Endodermal cell (in vitro differentiated cells): ENCODE measurements at regions not wholly inside any gene's neighbourhood (a gene's known extent, or its start where the extent isn't known, plus 50 kb on each side); places are given as distances from the start of the nearest gene placed in this dataset.

ENCODE experiments used
- DNase-seq: peaks from one replicate; pipeline ENCODE4 v3.0.0-alpha.2; 2017
- H3K27ac ChIP-seq: 2 replicates; pipeline ENCODE4 v1.5.1; 2013; ENCODE audit warnings: mild to moderate bottlenecking, low read depth, low read length, moderate library complexity
- H3K27me3 ChIP-seq: 2 replicates; pipeline ENCODE4 v1.6.1; 2013; ENCODE audit warnings: mild to moderate bottlenecking, low read length, moderate library complexity; ENCODE audit not compliant: insufficient read depth, control insufficient read depth, poor library complexity, severe bottlenecking
- H3K36me3 ChIP-seq: 2 replicates; pipeline ENCODE4 v1.7.0; 2013; ENCODE audit warnings: mild to moderate bottlenecking, low read length, moderate library complexity; ENCODE audit not compliant: control insufficient read depth, insufficient read depth
- H3K4me1 ChIP-seq: one replicate; pipeline ENCODE4 v1.7.0; 2013; ENCODE audit warnings: low read length; ENCODE audit not compliant: control insufficient read depth, insufficient read depth
- H3K4me3 ChIP-seq: 2 replicates; pipeline ENCODE4 v1.5.1; 2013; ENCODE audit warnings: mild to moderate bottlenecking, low read length, moderate library complexity
- H3K9ac ChIP-seq: 2 replicates; pipeline ENCODE4 v1.6.1; 2013; ENCODE audit warnings: mild to moderate bottlenecking, low read length, moderate library complexity; ENCODE audit not compliant: poor library complexity, severe bottlenecking; ENCODE audit errors: extremely low read depth
- H3K9me3 ChIP-seq: 2 replicates; pipeline ENCODE4 v1.6.1; 2013; ENCODE audit warnings: mild to moderate bottlenecking, low read length, moderate library complexity; ENCODE audit not compliant: control insufficient read depth
- H3K27ac Mint-ChIP-seq: 2 replicates; pipeline ENCODE4 v1.8.0; 2020; ENCODE audit warnings: mixed read lengths
- H3K27me3 Mint-ChIP-seq: 2 replicates; pipeline ENCODE4 v1.8.0; 2021; ENCODE audit warnings: mild to moderate bottlenecking, mixed read lengths; ENCODE audit not compliant: insufficient read depth
- H3K36me3 Mint-ChIP-seq: 2 replicates; pipeline ENCODE4 v1.8.0; 2020; ENCODE audit warnings: low read depth, mixed read lengths
- H3K4me1 Mint-ChIP-seq: 2 replicates; pipeline ENCODE4 v1.8.0; 2020; ENCODE audit warnings: mixed read lengths
- H3K4me3 Mint-ChIP-seq: 2 replicates; pipeline ENCODE4 v1.8.0; 2020; ENCODE audit warnings: mild to moderate bottlenecking, moderate library complexity, mixed read lengths
- H3K9me3 Mint-ChIP-seq: 2 replicates; pipeline ENCODE4 v1.8.0; 2020; ENCODE audit warnings: mild to moderate bottlenecking, mixed read lengths
- WGBS, 2 experiments: methylation state at CpG; one replicate each; pipeline versions ENCODE4 v1.1.5 to v1.1.7; 2013; ENCODE audit warnings: missing lambda C conversion rate in 2 of 2, mixed read lengths in 1 of 2; ENCODE audit not compliant: insufficient coverage in 1 of 2, insufficient read length in 1 of 2; 5-methylcytosine and 5-hydroxymethylcytosine counted together
- TF ChIP-seq, protein P1 (sequence below): fragments of 200-600 bp; sonication (generic); conservative IDR thresholded peaks from 2 replicates; pipeline ENCODE4 v1.5.0; 2021; ENCODE audit warnings: antibody characterized with exemption, mild to moderate bottlenecking

DNA sequence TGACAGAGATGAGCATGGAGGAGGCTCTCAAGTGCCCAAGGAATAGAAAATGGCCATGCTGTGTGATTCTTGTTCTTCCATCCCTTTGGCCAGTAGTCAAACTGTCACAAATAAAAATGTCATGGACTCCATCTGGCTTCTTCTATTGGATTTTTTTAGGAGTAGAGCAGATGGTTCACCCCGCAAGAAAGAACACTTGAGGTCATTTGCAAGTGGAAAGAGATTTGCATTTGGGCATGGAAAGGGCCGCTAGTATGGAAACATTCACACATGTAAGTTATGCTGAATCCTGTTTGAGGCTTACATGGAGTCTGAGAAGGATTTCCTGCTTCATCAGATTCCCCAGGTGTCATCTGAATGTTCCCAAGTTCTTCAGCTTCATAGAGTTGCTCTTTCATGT lies 53.1 kb upstream of the CFAP161 start:
- TF ChIP-seq, protein P1, sequence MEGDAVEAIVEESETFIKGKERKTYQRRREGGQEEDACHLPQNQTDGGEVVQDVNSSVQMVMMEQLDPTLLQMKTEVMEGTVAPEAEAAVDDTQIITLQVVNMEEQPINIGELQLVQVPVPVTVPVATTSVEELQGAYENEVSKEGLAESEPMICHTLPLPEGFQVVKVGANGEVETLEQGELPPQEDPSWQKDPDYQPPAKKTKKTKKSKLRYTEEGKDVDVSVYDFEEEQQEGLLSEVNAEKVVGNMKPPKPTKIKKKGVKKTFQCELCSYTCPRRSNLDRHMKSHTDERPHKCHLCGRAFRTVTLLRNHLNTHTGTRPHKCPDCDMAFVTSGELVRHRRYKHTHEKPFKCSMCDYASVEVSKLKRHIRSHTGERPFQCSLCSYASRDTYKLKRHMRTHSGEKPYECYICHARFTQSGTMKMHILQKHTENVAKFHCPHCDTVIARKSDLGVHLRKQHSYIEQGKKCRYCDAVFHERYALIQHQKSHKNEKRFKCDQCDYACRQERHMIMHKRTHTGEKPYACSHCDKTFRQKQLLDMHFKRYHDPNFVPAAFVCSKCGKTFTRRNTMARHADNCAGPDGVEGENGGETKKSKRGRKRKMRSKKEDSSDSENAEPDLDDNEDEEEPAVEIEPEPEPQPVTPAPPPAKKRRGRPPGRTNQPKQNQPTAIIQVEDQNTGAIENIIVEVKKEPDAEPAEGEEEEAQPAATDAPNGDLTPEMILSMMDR: no peak

DNA sequence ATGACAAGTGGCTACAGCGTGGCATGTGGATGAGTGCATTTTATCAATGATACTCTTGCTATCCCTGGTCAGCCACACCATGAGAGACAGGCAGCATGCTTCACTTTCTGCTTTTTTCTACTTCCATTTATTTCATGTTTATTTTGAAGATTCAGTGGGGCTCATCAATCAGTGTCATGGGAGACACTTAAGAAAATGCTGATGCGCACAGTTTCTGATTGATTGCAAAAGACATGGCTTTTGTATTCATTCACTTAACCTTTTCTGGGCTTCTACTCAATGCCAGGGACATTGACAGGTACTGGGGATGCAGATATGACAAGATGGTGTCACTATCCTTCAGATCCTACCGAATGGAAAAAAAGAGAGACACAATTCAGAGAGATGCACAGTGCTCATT lies 50.9 kb upstream of the CFAP161 start:
- no peaks in the 10 kb centered on the region for H3K27me3 ChIP-seq
- no peaks in the 10 kb centered on the region for H3K9me3 ChIP-seq
- WGBS, 2 experiments: 86 to 97% methylated on average over 2 to 3 of the region's 3 CpGs
- Mint-ChIP-seq H3K4me1 (no peaks in the 10 kb centered on the region), H3K4me3 (no peak overlapping the region), H3K36me3 (no peaks in the 10 kb centered on the region), H3K27ac (no peak overlapping the region), H3K9me3 (no peaks in the 10 kb centered on the region), H3K27me3 (no peaks in the 10 kb centered on the region)
- H3K4me3 ChIP-seq: no peak overlapping the region
- DNase-seq: no peak
- no peaks in the 10 kb centered on the region for H3K4me1 ChIP-seq
- H3K27ac ChIP-seq: no peak overlapping the region
- no peak overlapping the region for H3K9ac ChIP-seq
- TF ChIP-seq, protein P1: no peak
- H3K36me3 ChIP-seq: no peaks in the 10 kb centered on the region

More for the DNA sequence above, 53.1 kb upstream of the CFAP161 start:
- H3K4me1 ChIP-seq: no peaks in the 10 kb centered on the region
- no peak overlapping the region for H3K4me3 ChIP-seq
- no peaks in the 10 kb centered on the region for H3K4me1 Mint-ChIP-seq
- no peak overlapping the region for H3K9ac ChIP-seq
- no peak overlapping the region for H3K4me3 Mint-ChIP-seq
- DNase-seq: no peak
- no peak overlapping the region for H3K27ac ChIP-seq
- H3K27ac Mint-ChIP-seq: no peak overlapping the region
- H3K27me3 Mint-ChIP-seq: peaks cover 2% of the 10 kb centered on the region
- no peaks in the 10 kb centered on the region for H3K27me3 ChIP-seq
- peaks cover 7% of the 10 kb centered on the region for H3K9me3 Mint-ChIP-seq
- H3K9me3 ChIP-seq: no peaks in the 10 kb centered on the region
- H3K36me3 ChIP-seq: no peaks in the 10 kb centered on the region
- WGBS, 2 experiments: 76 to 86% methylated on average over 2 of the region's 2 CpGs
- no peaks in the 10 kb centered on the region for H3K36me3 Mint-ChIP-seq
